ENCODE measurements at regions not wholly inside any gene's neighbourhood (a gene's known extent, or its start where the extent isn't known, plus 50 kb on each side); places are given as distances from the start of the nearest gene placed in this dataset.

- Histone ChIP-seq H3K27ac (no peak overlapping the region), H3K27me3 (no peaks in the 10 kb centered on the region), H3K4me1 (no peaks in the 10 kb centered on the region), H3K9me3 (no peaks in the 10 kb centered on the region), H3K36me3 (no peaks in the 10 kb centered on the region), H3K4me3 (no peak overlapping the region)
- no peak for ATAC-seq
- no peak for DNase-seq
- intact Hi-C loops (cut with DNase I): no loop called here
- WGBS, 2 donors: 74 to 83% methylated on average over 3 of the region's 3 CpGs
- FAIRE-seq: no peak
- TF ChIP-seq CTCF (IDR thresholded peaks at IDR 0.05): no peak
Observed at GRCh38 chr1:199170711-199171110, 531.9 kb downstream of the PTPRC start.

GRCh38 chr1:199172171-199173124, 533.6 kb downstream of the PTPRC start:
- H3K4me1 ChIP-seq: no peaks in the 10 kb centered on the region
- H3K36me3 ChIP-seq: no peaks in the 10 kb centered on the region
- intact Hi-C loops (cut with DNase I): no loop called here
- ATAC-seq (no peak), DNase-seq (no peak), FAIRE-seq (no peak)
- 72 to 76% methylated on average over 4 of the region's 4 CpGs for WGBS, 2 donors
- H3K9me3 ChIP-seq: no peaks in the 10 kb centered on the region
- no peak overlapping the region for H3K4me3 ChIP-seq
- no peak for TF ChIP-seq CTCF (IDR thresholded peaks at IDR 0.05)
- no peak overlapping the region for H3K27ac ChIP-seq
- H3K27me3 ChIP-seq: no peaks in the 10 kb centered on the region

GRCh38 chr1:199173356-199173755, 534.5 kb downstream of the PTPRC start:
- H3K4me3 ChIP-seq: no peak overlapping the region
- no peak for TF ChIP-seq CTCF (IDR thresholded peaks at IDR 0.05)
- H3K9me3 ChIP-seq: no peaks in the 10 kb centered on the region
- ATAC-seq: no peak
- no peaks in the 10 kb centered on the region for H3K27me3 ChIP-seq
- intact Hi-C loops (cut with DNase I): no loop called here
- DNase-seq: no peak
- no peaks in the 10 kb centered on the region for H3K4me1 ChIP-seq
- H3K27ac ChIP-seq: no peak overlapping the region
- FAIRE-seq: no peak
- H3K36me3 ChIP-seq: no peaks in the 10 kb centered on the region

GRCh38 chr1:199174336-199174735, 535.5 kb downstream of the PTPRC start:
- Histone ChIP-seq H3K4me1 (no peaks in the 10 kb centered on the region), H3K36me3 (no peaks in the 10 kb centered on the region), H3K9me3 (no peaks in the 10 kb centered on the region), H3K27me3 (no peaks in the 10 kb centered on the region), H3K27ac (no peak overlapping the region), H3K4me3 (no peak overlapping the region)
- DNase-seq: no peak
- TF ChIP-seq CTCF (IDR thresholded peaks at IDR 0.05): no peak
- no peak for ATAC-seq
- intact Hi-C loops (cut with DNase I): no loop called here
- no peak for FAIRE-seq

GRCh38 chr1:199176713-199177112, 537.9 kb downstream of the PTPRC start:
- Histone ChIP-seq H3K9me3 (no peaks in the 10 kb centered on the region), H3K27ac (no peak overlapping the region), H3K27me3 (no peaks in the 10 kb centered on the region), H3K4me1 (no peaks in the 10 kb centered on the region), H3K4me3 (no peak overlapping the region), H3K36me3 (no peaks in the 10 kb centered on the region)
- 83 to 89% methylated on average over 5 of the region's 5 CpGs for WGBS, 2 donors
- intact Hi-C loops (cut with DNase I): no loop called here
- DNase-seq (no peak), FAIRE-seq (no peak), ATAC-seq (no peak)
- TF ChIP-seq CTCF (IDR thresholded peaks at IDR 0.05): no peak
